NCI-H128 (cell line): ENCODE measurements at regions not wholly inside any gene's neighbourhood (a gene's known extent, or its start where the extent isn't known, plus 50 kb on each side); places are given as distances from the start of the nearest gene placed in this dataset.
"Not testable (repeated sequence)": the region's sequence is repeated elsewhere in the genome, so short reads cannot be mapped to it uniquely, and the experiment has no call there.

Source experiments
- DNase-seq: peaks from one replicate; lab custom pipeline; 2025; ENCODE audit not compliant: unreplicated experiment; lab: John Stamatoyannopoulos, UW

DNA sequence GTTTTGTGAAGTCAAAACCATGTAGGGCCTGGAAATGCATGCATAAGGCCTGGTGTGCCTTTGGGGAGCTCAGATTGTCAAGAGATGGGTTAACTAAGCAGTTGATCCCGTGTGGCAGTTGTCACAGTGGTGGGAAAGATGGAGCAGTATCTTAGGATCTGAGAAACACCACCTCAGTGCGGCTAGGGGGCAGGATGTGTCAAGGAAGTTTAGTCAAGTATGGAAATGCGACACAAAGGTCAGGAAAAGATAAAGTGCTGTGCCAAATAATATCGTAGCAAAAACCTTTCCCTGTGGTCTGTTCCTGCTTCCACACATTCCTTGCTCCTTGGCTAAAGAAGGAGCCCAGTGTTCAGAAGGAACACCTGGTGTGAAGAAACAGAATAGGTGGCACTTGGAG is 396.4 kb downstream of the EDEM1 start:
- no peak for DNase-seq

DNA sequence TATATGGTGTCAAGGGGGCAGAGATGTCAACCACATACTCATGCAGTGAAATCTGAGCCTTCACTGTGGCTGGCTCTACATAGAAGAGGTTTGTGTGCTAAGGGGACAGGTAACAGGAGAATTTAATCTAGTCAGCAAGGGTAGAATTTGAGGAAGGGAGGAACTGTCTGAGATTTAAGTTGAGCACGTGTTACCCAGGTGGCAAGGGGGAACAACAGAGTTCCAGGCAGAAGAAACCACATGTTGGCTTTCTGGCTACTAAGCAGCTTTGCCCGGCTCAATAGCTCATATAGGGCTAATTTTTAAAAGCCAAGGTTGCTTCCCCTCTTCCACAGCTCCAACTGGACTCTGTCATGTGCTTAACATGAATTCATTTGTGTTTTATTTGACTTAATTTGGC is 397.6 kb downstream of the EDEM1 start:
- no peak for DNase-seq

GRCh38 chr3:5606884-5607472 is 419.5 kb downstream of the EDEM1 start:
- DNase-seq = no peak

GRCh38 chr3:5607581-5607980 is 420.1 kb downstream of the EDEM1 start:
- no peak for DNase-seq

DNA sequence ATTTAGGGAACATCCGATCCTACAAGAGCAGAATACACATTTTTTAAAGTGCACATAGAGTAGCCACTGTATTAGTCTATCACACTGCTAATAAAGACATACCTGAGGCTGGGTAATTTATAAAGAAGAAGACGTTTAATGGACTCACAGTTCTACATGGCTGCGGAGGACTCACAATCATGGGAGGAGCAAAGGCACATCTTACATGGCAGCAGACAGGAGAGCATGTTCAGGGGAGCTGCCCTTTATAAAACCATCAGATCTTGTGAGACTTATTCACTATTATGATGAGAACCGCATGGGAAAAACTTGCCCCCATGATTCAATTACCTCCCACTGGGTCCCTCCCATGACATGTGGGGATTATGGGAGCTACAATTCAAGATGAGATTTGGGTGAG is 421.5 kb downstream of the EDEM1 start:
- not testable (repeated sequence) for DNase-seq

- DNase-seq = no peak
These were observed 426.1 kb downstream of the EDEM1 start for GRCh38 chr3:5613599-5613998.

DNA sequence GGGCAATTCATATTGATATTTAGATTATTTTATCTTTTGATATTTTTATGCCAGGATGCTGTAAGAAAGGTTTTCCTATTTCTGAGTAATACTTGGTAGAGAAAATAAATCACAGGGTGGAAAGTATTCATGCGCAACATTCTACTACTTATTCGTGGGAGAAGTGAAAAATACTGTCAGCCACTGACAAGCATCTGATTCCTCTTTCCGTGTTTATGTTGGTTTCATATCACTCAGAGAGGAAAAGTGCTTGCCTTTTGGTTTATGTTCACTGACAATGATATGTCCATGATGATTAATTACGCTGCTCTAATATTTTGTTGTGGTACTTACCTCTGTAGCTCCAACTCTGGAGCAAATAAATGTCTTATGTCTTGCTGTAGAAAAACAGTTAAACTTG is 429.4 kb downstream of the EDEM1 start:
- DNase-seq = no peak

- no peak for DNase-seq
These were observed 430.7 kb downstream of the EDEM1 start for GRCh38 chr3:5618170-5618569.

- DNase-seq = no peak
These were observed 442.9 kb downstream of the EDEM1 start for GRCh38 chr3:5630406-5630805.

GRCh38 chr3:5633960-5634359 is 446.5 kb downstream of the EDEM1 start:
- no peak for DNase-seq

- no peak for DNase-seq
These were observed 446.9 kb downstream of the EDEM1 start for GRCh38 chr3:5634411-5634810.

DNA sequence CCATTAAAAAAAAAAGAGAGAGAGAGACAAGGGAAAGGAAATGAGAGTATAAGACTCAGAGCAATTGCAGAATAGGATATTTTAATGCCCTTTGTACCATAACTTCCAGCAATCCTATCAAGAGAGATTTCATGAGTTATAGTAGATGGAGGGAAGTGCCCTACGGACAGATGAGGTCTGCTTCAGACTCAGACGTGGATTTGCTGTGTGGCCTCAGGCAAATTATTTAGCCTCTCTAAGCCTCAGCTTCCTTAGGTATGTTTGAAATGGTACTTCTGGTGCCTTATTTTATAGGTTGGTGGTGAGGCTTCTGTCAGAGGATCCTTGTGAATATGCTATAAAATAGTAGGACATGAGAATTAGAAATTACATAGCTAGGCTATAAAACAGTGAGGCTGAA is 448.2 kb downstream of the EDEM1 start:
- no peak for DNase-seq

- DNase-seq = no peak
These were observed 451.0 kb downstream of the EDEM1 start for GRCh38 chr3:5638550-5638949.

- no peak for DNase-seq
These were observed 457.5 kb downstream of the EDEM1 start for GRCh38 chr3:5644773-5645670.

- no peak for DNase-seq
These were observed 458.3 kb downstream of the EDEM1 start for GRCh38 chr3:5645692-5646410.

DNA sequence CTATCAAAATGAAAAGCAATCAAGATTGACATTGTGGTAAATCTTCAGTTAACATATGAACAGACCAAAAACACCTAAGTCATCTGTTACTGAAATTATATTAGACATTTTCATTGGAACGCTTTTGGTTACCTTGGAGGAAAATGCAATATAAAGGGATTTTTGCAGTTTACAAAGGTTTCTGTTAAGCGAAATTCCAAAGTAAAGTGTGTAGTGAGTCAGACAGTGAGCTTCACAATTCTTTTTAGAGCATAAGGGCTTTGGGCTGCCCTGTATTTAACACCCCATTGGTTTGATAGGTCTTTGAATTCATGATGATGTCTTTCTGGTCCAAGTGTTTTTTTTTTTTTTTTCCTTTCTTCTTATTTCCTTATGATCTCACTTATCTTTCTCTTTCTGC is 462.8 kb downstream of the EDEM1 start:
- DNase-seq = no peak

DNA sequence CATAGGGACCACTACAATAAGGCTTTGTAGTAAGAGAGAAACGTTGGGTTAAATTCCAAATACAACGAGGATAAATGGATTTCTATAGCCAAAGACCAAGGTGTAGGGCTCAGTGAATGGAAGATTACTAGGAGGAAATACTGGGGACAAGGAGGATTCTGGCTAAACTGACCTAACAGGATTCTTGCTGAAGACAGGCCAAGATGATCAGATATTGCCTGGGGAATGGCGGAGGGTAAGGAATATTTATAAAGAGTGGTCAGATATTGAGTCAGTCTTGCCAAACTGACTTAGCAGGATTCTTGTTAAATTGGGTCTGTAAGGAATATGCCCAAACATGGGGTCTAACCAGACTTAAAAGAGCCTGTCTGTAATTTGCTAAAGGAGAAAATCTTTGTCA is 463.8 kb downstream of the EDEM1 start:
- no peak for DNase-seq

DNA sequence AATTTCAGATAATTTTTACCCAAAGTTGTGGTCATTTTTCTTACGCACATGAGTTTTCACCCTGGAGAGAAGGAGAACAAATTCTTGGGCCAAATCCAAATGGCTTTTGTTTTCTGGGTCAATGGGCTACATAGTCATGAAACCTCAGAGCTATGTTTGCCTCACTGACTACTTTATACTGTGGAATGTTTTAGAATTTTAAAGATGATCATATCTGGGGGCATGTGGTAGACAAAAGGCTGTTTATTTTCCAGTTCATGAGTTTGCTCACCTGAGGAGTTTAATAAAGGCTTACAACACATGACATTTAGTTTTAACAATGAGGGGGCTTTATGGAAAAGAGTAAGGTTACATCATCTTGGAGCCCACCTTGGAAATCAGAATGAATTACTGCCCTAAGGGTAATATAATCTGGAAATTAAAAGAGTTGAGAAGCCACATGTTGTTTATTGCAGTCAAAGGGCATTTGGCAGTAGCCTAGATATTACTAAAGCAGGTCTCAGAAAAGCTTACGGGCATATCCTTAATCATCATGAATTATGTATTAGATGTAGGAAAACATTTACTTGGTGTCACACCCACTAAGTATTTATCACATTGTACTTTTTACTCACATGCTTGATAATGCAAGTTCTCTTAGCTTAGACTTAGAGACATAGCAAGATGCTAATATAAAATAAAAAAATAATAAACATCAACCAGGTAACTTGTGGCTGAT is 466.1 kb downstream of the EDEM1 start:
- no peak for DNase-seq

DNA sequence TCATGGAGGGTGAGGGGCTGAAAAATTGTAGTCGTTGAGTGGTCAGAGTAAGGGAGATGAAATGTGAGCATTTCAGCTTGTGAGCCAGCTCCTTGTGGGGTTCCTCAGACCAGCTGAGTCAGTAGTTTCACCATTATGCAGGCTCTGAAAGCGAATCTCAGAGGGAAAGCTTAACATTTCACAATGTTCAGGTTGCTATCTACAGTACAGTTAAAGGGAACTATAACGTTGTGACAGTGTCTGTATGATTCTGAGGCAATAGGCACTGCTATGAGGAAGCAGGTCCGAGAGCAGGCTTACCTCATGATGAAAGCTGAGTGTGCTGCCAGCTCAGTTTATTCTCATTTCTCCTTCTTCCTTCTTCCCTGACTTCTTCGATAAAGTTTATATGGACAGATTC is 469.6 kb downstream of the EDEM1 start:
- DNase-seq = no peak

GRCh38 chr3:5663601-5664000 is 476.1 kb downstream of the EDEM1 start:
- DNase-seq = no peak

- no peak for DNase-seq
These were observed 478.9 kb downstream of the EDEM1 start for GRCh38 chr3:5666455-5666854.
